Liver (tissue), 7 donors: ENCODE measurements at regions not wholly inside any gene's neighbourhood (a gene's known extent, or its start where the extent isn't known, plus 50 kb on each side); places are given as distances from the start of the nearest gene placed in this dataset.

Source experiments
- DNase-seq: peaks from one replicate; pipeline ENCODE4 v3.0.0-alpha.2; 2017; ENCODE audit warnings: low spot score
- H3K27ac ChIP-seq, 2 donors: one replicate each; pipeline ENCODE4 v1.7.0; 2013; ENCODE audit warnings: inconsistent platforms in 2 of 2, low read length in 2 of 2, control low read depth in 1 of 2, low read depth in 1 of 2, mild to moderate bottlenecking in 1 of 2
- H3K27me3 ChIP-seq, 4 donors: one replicate each; pipeline versions ENCODE4 v1.6.1 to v1.7.0; 2013; ENCODE audit warnings: low read length in 3 of 4, inconsistent platforms in 1 of 4, mild to moderate bottlenecking in 1 of 4, moderate library complexity in 1 of 4; ENCODE audit not compliant: control insufficient read depth in 4 of 4, insufficient read depth in 4 of 4
- H3K36me3 ChIP-seq, 4 donors: one replicate each; pipeline versions ENCODE4 v1.6.1 to v1.7.0; 2013; ENCODE audit warnings: low read length in 3 of 4, mild to moderate bottlenecking in 3 of 4, low read depth in 1 of 4, moderate library complexity in 1 of 4; ENCODE audit not compliant: control insufficient read depth in 4 of 4, insufficient read depth in 3 of 4
- H3K4me1 ChIP-seq, 4 donors: one replicate each; pipeline versions ENCODE4 v1.6.1 to v1.7.0; 2013; ENCODE audit warnings: low read length in 3 of 4, mild to moderate bottlenecking in 3 of 4, moderate library complexity in 1 of 4; ENCODE audit not compliant: control insufficient read depth in 4 of 4, insufficient read depth in 4 of 4
- H3K4me3 ChIP-seq, 3 donors: one replicate each; pipeline versions ENCODE4 v1.6.1 to v1.7.0; 2013; ENCODE audit warnings: low read length in 3 of 3, control low read depth in 1 of 3, low read depth in 1 of 3, mild to moderate bottlenecking in 1 of 3
- H3K9ac ChIP-seq, 2 donors: one replicate each; pipeline ENCODE4 v1.7.0; 2013; ENCODE audit warnings: low read length in 2 of 2, mild to moderate bottlenecking in 2 of 2, moderate library complexity in 2 of 2, control low read depth in 1 of 2, low read depth in 1 of 2
- H3K9me3 ChIP-seq, 4 donors: one replicate each; pipeline versions ENCODE4 v1.6.1 to v1.7.0; 2013; ENCODE audit warnings: low read length in 3 of 4; ENCODE audit not compliant: control insufficient read depth in 4 of 4
- EGR1 ChIP-seq, 2 donors: IDR thresholded peaks; 2 replicates each; pipeline ENCODE4 v1.6.1; 2016 to 2018; ENCODE audit warnings: antibody characterized with exemption in 2 of 2, low read depth in 2 of 2
- FOXA2 ChIP-seq: IDR thresholded peaks from 2 replicates; pipeline ENCODE4 v1.6.1; 2016; ENCODE audit warnings: antibody characterized with exemption
- GABPA ChIP-seq, 2 donors: IDR thresholded peaks in 1 of 2; conservative IDR thresholded peaks in 1 of 2; 2 replicates each; pipeline ENCODE4 v1.6.1; 2016; ENCODE audit warnings: antibody characterized with exemption in 2 of 2, mild to moderate bottlenecking in 1 of 2, moderate library complexity in 1 of 2
- HNF4A ChIP-seq, 2 donors: conservative IDR thresholded peaks; 2 replicates each; pipeline ENCODE4 v1.6.1; 2016; ENCODE audit warnings: antibody characterized with exemption in 2 of 2, mild to moderate bottlenecking in 2 of 2
- HNF4G ChIP-seq: IDR thresholded peaks from 2 replicates; pipeline ENCODE4 v1.6.1; 2016; ENCODE audit warnings: antibody characterized with exemption
- JUND ChIP-seq, 2 donors: IDR thresholded peaks; 2 replicates each; pipeline ENCODE4 v1.6.1; 2016; ENCODE audit warnings: antibody characterized with exemption in 2 of 2
- MAX ChIP-seq: IDR thresholded peaks from 2 replicates; pipeline ENCODE4 v1.6.1; 2016; ENCODE audit warnings: antibody characterized with exemption
- NR2F2 ChIP-seq: IDR thresholded peaks from 2 replicates; pipeline ENCODE4 v1.6.1; 2016; ENCODE audit warnings: antibody characterized with exemption
- RAD21 ChIP-seq, 2 donors: IDR thresholded peaks; 2 replicates each; pipeline ENCODE4 v1.6.1; 2016; ENCODE audit warnings: antibody characterized with exemption in 2 of 2, mild to moderate bottlenecking in 2 of 2
- RXRA ChIP-seq, 2 donors: IDR thresholded peaks; 2 replicates each; pipeline ENCODE4 v1.6.1; 2017 to 2018; ENCODE audit warnings: antibody characterized with exemption in 2 of 2, mild to moderate bottlenecking in 1 of 2
- SP1 ChIP-seq: IDR thresholded peaks from 2 replicates; pipeline ENCODE4 v1.6.1; 2018; ENCODE audit warnings: antibody characterized with exemption, mild to moderate bottlenecking
- TAF1 ChIP-seq: conservative IDR thresholded peaks from 2 replicates; pipeline ENCODE4 v1.6.1; 2016; ENCODE audit warnings: antibody characterized with exemption, mild to moderate bottlenecking
- YY1 ChIP-seq: IDR thresholded peaks from 2 replicates; pipeline ENCODE4 v1.6.1; 2016; ENCODE audit warnings: antibody characterized with exemption, mild to moderate bottlenecking
- WGBS: extraction: QIAGEN DNeasy Blood & Tissue Kit; methylation state at CpG from one replicate; pipeline ENCODE4 v1.1.7; 2013; 5-methylcytosine and 5-hydroxymethylcytosine counted together
- TF ChIP-seq, protein P1 (sequence below): IDR thresholded peaks from 2 replicates; pipeline ENCODE4 v1.6.1; 2016; ENCODE audit warnings: antibody characterized with exemption, mild to moderate bottlenecking
- TF ChIP-seq, protein P2 (sequence below): IDR thresholded peaks from 2 replicates; pipeline ENCODE4 v1.6.1; 2016; ENCODE audit warnings: antibody characterized with exemption
- TF ChIP-seq, protein P3 (sequence below): IDR thresholded peaks from 2 replicates; pipeline ENCODE4 v1.6.1; 2016; ENCODE audit warnings: antibody characterized with exemption
- donor health status: healthy.
- donor health status: healthy.
- donor health status: healthy.
- donor health status: healthy.

DNA sequence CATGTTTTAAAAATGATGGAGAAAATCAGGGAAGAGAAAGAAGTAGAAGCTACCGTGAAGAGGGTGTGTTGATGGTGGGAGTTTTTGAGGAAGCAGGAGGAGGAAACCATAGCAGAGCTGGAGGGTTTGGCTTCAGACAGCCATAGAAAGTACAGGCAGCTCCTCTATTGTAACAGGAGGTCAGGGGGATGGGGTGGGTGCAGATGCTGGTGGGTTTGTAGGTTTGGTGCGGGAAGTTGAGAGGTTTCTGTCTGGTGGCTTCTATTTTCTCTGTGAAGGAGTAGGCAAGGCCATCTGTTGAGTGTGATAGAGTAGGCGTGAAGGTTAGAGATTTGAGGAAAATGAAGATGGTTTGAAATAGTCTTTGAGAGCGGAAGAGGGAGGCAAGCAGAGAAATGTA lies 97.7 kb upstream of the TBC1D5 start:
- Histone ChIP-seq H3K4me3 (no peak overlapping the region), H3K36me3 (no peaks in the 10 kb centered on the region), H3K4me1 (peaks cover 0 to 3% (median 0%) of the 10 kb centered on the region in 4 donors), H3K27ac (no peak overlapping the region), H3K27me3 (no peaks in the 10 kb centered on the region), H3K9me3 (no peaks in the 10 kb centered on the region), H3K9ac (no peak overlapping the region)
- TF ChIP-seq YY1 (no peak), RXRA (IDR thresholded peaks at IDR 0.05) (no peak), SP1 (no peak), NR2F2 (no peak), RAD21 (IDR thresholded peaks at IDR 0.05) (no peak), HNF4G (no peak), JUND (IDR thresholded peaks at IDR 0.05) (no peak), EGR1 (IDR thresholded peaks at IDR 0.05; ENCODE audit: low read depth in 2 of 2) (no peak), MAX (no peak), TAF1 (no peak), GABPA (IDR thresholded peaks at IDR 0.05 in 1 of 2, conservative IDR thresholded peaks at IDR 0.05 in 1 of 2) (no peak)
- TF ChIP-seq, protein P1, sequence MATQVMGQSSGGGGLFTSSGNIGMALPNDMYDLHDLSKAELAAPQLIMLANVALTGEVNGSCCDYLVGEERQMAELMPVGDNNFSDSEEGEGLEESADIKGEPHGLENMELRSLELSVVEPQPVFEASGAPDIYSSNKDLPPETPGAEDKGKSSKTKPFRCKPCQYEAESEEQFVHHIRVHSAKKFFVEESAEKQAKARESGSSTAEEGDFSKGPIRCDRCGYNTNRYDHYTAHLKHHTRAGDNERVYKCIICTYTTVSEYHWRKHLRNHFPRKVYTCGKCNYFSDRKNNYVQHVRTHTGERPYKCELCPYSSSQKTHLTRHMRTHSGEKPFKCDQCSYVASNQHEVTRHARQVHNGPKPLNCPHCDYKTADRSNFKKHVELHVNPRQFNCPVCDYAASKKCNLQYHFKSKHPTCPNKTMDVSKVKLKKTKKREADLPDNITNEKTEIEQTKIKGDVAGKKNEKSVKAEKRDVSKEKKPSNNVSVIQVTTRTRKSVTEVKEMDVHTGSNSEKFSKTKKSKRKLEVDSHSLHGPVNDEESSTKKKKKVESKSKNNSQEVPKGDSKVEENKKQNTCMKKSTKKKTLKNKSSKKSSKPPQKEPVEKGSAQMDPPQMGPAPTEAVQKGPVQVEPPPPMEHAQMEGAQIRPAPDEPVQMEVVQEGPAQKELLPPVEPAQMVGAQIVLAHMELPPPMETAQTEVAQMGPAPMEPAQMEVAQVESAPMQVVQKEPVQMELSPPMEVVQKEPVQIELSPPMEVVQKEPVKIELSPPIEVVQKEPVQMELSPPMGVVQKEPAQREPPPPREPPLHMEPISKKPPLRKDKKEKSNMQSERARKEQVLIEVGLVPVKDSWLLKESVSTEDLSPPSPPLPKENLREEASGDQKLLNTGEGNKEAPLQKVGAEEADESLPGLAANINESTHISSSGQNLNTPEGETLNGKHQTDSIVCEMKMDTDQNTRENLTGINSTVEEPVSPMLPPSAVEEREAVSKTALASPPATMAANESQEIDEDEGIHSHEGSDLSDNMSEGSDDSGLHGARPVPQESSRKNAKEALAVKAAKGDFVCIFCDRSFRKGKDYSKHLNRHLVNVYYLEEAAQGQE: no peak
- TF ChIP-seq, protein P2, sequence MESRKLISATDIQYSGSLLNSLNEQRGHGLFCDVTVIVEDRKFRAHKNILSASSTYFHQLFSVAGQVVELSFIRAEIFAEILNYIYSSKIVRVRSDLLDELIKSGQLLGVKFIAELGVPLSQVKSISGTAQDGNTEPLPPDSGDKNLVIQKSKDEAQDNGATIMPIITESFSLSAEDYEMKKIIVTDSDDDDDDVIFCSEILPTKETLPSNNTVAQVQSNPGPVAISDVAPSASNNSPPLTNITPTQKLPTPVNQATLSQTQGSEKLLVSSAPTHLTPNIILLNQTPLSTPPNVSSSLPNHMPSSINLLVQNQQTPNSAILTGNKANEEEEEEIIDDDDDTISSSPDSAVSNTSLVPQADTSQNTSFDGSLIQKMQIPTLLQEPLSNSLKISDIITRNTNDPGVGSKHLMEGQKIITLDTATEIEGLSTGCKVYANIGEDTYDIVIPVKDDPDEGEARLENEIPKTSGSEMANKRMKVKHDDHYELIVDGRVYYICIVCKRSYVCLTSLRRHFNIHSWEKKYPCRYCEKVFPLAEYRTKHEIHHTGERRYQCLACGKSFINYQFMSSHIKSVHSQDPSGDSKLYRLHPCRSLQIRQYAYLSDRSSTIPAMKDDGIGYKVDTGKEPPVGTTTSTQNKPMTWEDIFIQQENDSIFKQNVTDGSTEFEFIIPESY: no peak
- TF ChIP-seq, protein P3, sequence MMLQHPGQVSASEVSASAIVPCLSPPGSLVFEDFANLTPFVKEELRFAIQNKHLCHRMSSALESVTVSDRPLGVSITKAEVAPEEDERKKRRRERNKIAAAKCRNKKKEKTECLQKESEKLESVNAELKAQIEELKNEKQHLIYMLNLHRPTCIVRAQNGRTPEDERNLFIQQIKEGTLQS: no peak
- no peak for DNase-seq
- WGBS: 95% methylated on average over 4 of the region's 4 CpGs

- Histone ChIP-seq H3K4me1 (peaks cover 0 to 3% (median 0%) of the 10 kb centered on the region in 4 donors), H3K9ac (no peak overlapping the region), H3K9me3 (no peaks in the 10 kb centered on the region), H3K4me3 (no peak overlapping the region), H3K27ac (no peak overlapping the region), H3K36me3 (no peaks in the 10 kb centered on the region), H3K27me3 (no peaks in the 10 kb centered on the region)
- TF ChIP-seq HNF4G (no peak), FOXA2 (no peak), EGR1 (IDR thresholded peaks at IDR 0.05; ENCODE audit: low read depth in 2 of 2) (no peak), HNF4A (conservative IDR thresholded peaks at IDR 0.05) (no peak)
- DNase-seq: no peak
- 83% methylated on average over 6 of the region's 6 CpGs for WGBS
Observed at GRCh38 chr3:17836919-17837318, 94.5 kb upstream of the TBC1D5 start.
